Epithelial cell of esophagus (primary cell): ENCODE measurements at regions not wholly inside any gene's neighbourhood (a gene's known extent, or its start where the extent isn't known, plus 50 kb on each side); places are given as distances from the start of the nearest gene placed in this dataset.

Source experiments
- DNase-seq: peaks from one replicate; pipeline ENCODE4 v3.0.0; 2010; ENCODE audit warnings: low read depth
- H3K4me3 ChIP-seq: 2 replicates; pipeline ENCODE4 v1.5.1; 2011; ENCODE audit warnings: mild to moderate bottlenecking, low read length, control low read depth
- CTCF ChIP-seq: IDR thresholded peaks from 2 replicates; pipeline ENCODE4 v1.5.1; 2011; ENCODE audit warnings: low read depth, mild to moderate bottlenecking, low read length, control low read depth, inconsistent platforms; ENCODE audit not compliant: insufficient read depth; ENCODE audit errors: missing control alignments

- peak; percentile 76 for DNase-seq
- no peak overlapping the region for H3K4me3 ChIP-seq
- no peak for TF ChIP-seq CTCF
These were observed 233.3 kb downstream of the OPA1 start for GRCh38 chr3:193826159-193826795.

GRCh38 chr3:193827040-193827669, 234.1 kb downstream of the OPA1 start:
- H3K4me3 ChIP-seq, result no peak overlapping the region
- TF ChIP-seq CTCF, result no peak
- no peak for DNase-seq

- H3K4me3 ChIP-seq, result no peak overlapping the region
- no peak for DNase-seq
- TF ChIP-seq CTCF, result no peak
These were observed 234.9 kb downstream of the OPA1 start for GRCh38 chr3:193827871-193828270.

- peak; percentile 95 for DNase-seq
- H3K4me3 ChIP-seq, result no peak overlapping the region
- no peak for TF ChIP-seq CTCF
These were observed 235.5 kb downstream of the OPA1 start for GRCh38 chr3:193828477-193828876.

- TF ChIP-seq CTCF, result no peak
- DNase-seq, result peak; percentile 97
- H3K4me3 ChIP-seq, result no peak overlapping the region
These were observed 236.8 kb downstream of the OPA1 start for GRCh38 chr3:193829781-193830180.

GRCh38 chr3:193830791-193831191, 237.8 kb downstream of the OPA1 start:
- TF ChIP-seq CTCF, result no peak
- peak; percentile 100 for DNase-seq

More at GRCh38 chr3:193830791-193831191, 237.8 kb downstream of the OPA1 start:
- no peak overlapping the region for H3K4me3 ChIP-seq
